GM19351 (cell line): ENCODE measurements at regions not wholly inside any gene's neighbourhood (a gene's known extent, or its start where the extent isn't known, plus 50 kb on each side); places are given as distances from the start of the nearest gene placed in this dataset.
"Not testable (repeated sequence)": the region's sequence is repeated elsewhere in the genome, so short reads cannot be mapped to it uniquely, and the experiment has no call there.

ENCODE experiments used
- ATAC-seq: cut with Tn5 transposase; IDR thresholded peaks from one replicate; pipeline ENCODE4 v1.9.1; 2021; ENCODE audit warnings: mild to moderate bottlenecking, moderate library complexity; ENCODE audit not compliant: unreplicated experiment

- ATAC-seq = no peak
These were observed 89.9 kb upstream of the CIBAR2 start for GRCh38 chr16:85202051-85202601.

GRCh38 chr16:85202631-85203461, 90.6 kb upstream of the CIBAR2 start:
- ATAC-seq = no peak

- no peak for ATAC-seq
These were observed 91.2 kb upstream of the CIBAR2 start for GRCh38 chr16:85203462-85203813.

GRCh38 chr16:85204242-85205010, 92.2 kb upstream of the CIBAR2 start:
- ATAC-seq = no peak

- ATAC-seq = not testable (repeated sequence)
These were observed 93.0 kb upstream of the CIBAR2 start for GRCh38 chr16:85205257-85205656.

- no peak for ATAC-seq
These were observed 93.6 kb upstream of the CIBAR2 start for GRCh38 chr16:85205747-85206471.

- ATAC-seq = no peak
These were observed 94.4 kb upstream of the CIBAR2 start for GRCh38 chr16:85206472-85207356.

- no peak for ATAC-seq
These were observed 95.2 kb upstream of the CIBAR2 start for GRCh38 chr16:85207357-85207921.

- no peak for ATAC-seq
These were observed 95.9 kb upstream of the CIBAR2 start for GRCh38 chr16:85208181-85208580.

- no peak for ATAC-seq
These were observed 96.6 kb upstream of the CIBAR2 start for GRCh38 chr16:85208643-85209520.

GRCh38 chr16:85209526-85210121, 97.4 kb upstream of the CIBAR2 start:
- ATAC-seq = no peak

GRCh38 chr16:85210423-85211169, 98.3 kb upstream of the CIBAR2 start:
- no peak for ATAC-seq

- no peak for ATAC-seq
These were observed 99.1 kb upstream of the CIBAR2 start for GRCh38 chr16:85211271-85211801.

GRCh38 chr16:85213926-85214675, 101.8 kb upstream of the CIBAR2 start:
- no peak for ATAC-seq

GRCh38 chr16:85215478-85216118, 103.3 kb upstream of the CIBAR2 start:
- ATAC-seq = no peak
